NCI-H510A treated with DMSO at 0.1 percent for 48 hours (cell line): ENCODE measurements at regions not wholly inside any gene's neighbourhood (a gene's known extent, or its start where the extent isn't known, plus 50 kb on each side); places are given as distances from the start of the nearest gene placed in this dataset.
"Not testable (repeated sequence)": the region's sequence is repeated elsewhere in the genome, so short reads cannot be mapped to it uniquely, and the experiment has no call there.

Source experiments
- DNase-seq: peaks from one replicate; lab custom pipeline; 2025; lab: John Stamatoyannopoulos, UW

DNA sequence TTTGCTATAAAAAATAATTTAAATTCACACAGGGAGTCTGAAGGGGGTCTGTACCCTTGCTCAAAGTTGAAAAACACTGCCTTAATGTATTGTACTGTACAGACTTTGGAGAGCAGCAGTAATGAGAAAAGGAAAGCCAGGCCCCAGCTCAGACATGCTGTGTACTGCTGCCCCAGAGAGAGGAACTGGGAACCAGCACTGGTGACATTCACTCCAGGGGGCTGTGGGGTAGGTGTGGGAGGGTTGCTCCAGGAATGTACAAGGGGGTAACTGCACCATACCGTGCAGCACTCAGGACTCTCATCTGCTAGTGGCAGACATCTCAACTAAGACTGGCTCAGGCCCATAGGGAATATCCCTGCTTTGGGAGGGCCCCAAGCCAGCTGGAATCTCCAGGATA lies 146.0 kb upstream of the RMP24 start:
- DNase-seq, result no peak

- DNase-seq, result peak; percentile 60
These were observed 145.1 kb upstream of the RMP24 start for GRCh38 chr18:35827275-35827902.

DNA sequence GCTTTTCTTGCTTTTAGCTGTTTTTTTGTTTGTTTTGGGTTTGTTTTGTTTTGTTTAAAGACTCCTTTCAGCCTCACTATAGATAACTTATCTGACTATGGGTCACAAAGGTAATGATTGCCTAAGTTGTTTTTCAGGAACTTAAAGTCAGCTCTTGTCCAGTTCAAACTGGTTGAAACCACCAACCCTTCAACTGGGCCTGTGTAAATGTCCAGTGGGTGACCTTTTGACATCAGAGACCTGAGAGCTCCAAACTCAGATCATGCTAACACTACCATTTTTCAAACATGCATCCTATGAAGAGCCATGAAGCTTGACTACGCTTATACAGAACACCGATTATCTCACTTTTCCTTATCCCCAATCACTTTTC lies 144.6 kb upstream of the RMP24 start:
- DNase-seq, result no peak

GRCh38 chr18:35828591-35828990 lies 143.9 kb upstream of the RMP24 start:
- DNase-seq, result no peak

GRCh38 chr18:35835366-35835765 lies 137.1 kb upstream of the RMP24 start:
- DNase-seq, result no peak

DNA sequence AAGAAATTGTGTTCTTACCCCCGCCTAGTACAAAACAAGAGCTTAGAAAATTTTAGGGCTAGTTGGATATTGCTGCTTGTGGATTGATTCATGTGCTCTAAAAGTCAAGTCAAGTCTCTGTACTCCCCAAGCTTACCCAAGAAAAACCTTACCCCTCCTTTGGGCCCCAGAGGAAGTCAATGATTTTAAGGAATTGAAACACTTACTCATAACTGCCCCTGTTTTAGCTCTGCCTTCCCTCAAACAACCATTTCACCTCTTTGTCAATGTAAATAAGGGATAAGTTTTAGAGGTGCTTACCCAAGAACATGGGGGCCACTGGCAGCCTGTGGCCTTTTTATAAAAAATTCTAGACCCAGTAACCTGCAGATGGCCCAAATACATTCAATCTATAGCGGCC lies 136.6 kb upstream of the RMP24 start:
- no peak for DNase-seq

GRCh38 chr18:35836932-35837331 lies 135.5 kb upstream of the RMP24 start:
- DNase-seq, result no peak

DNA sequence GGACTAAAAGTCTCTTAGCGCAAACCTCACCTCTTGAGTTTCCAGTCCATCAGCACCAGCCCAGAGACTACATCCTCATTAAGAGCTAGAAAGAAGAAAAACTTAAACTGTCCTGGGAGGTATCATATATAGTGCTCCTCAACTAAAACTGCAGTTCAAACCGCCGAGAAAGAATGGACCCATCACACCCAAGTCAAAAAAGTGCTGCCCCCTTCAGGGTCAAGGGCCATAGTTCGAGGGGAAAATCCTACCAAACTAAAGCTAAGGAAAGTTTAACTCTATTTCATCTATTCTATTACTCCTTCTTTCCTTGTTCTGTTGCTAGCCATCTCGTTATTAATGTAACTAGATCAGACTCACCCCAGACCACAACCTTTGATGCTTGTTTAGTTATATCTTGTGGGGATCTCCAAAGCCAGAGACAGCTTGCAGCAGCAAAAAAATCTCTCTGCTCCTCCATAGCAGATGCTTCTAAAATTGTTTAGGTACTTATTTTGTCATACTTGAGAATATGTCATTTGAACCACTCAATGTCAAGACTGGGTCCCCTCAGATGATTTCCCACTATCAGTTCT lies 134.5 kb upstream of the RMP24 start:
- no peak for DNase-seq

DNA sequence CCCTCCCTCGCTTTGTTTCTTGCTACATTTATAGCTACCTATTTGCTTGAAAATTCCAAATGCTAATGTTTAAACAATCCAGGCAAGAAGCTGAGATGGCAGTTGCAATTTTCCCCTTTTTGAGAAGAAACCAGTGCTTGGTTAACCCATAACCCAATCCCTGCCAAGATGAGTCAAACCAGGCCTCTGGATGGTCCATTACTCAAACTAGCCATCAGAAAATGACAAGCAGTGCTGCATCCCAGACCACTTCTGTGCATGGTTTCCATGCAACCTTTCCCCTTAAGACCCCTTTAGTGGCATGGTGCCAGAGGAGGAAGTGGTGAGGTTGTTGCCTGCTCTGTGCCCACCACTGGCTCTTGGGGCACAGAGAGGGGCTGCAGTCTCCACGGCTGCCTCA lies 131.2 kb upstream of the RMP24 start:
- no peak for DNase-seq

GRCh38 chr18:35842536-35842935 lies 129.9 kb upstream of the RMP24 start:
- DNase-seq, result no peak

- DNase-seq, result not testable (repeated sequence)
These were observed 124.2 kb upstream of the RMP24 start for GRCh38 chr18:35848321-35848720.

- peak; percentile 66 for DNase-seq
These were observed 123.2 kb upstream of the RMP24 start for GRCh38 chr18:35849241-35849640.

DNA sequence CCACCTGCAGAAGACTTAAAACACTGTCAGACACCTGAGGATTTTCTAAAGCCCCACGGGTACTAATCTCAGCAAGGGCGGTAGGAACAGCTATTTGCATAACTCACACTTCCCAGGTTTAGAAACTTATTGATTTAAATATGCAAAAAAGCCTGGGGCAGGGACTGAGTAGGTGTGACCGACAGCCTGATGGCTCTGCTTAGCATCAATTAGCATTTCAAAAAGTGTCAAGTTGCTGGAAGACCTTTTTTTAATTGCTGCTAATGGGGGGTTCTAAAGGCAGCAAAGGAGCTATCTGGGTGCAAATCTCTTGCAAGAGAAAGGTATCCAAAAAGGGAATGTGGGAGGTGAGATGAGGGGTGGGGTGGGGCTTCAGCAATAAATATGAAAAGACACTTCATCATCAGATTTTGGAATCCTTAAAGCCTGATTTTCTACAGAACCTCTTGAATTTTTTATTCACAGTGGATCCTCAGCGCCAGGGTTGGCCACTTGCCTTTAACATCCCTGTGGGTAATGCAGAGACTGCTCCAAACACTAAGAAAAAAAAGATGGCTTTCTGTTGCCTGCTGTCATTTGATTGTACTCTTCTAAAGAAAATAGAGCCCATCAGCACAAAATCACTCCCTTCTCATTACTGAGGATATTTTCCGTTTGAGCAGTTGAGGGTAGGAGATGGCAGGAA lies 121.1 kb upstream of the RMP24 start:
- no peak for DNase-seq

GRCh38 chr18:35852786-35853185 lies 119.7 kb upstream of the RMP24 start:
- DNase-seq, result no peak

DNA sequence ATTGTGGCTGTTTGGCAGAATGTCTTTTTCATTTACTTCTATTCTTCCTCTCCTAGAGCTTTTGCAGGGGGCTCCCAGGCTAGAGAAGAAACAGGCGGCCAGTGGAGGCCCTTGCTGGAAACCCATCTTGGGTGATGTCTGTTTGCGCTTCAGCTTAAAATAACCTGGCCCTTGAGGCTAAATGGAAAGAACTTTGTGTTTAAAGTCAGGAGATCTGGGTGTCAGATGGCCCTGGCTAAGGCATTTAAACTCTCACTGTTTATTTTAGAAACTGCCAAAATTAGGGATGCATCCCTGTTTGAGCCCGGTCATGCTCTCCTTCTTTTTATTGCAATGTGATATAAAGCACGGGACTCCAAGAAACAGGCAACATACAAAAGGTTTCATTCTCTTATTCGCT lies 118.4 kb upstream of the RMP24 start:
- DNase-seq, result no peak

DNA sequence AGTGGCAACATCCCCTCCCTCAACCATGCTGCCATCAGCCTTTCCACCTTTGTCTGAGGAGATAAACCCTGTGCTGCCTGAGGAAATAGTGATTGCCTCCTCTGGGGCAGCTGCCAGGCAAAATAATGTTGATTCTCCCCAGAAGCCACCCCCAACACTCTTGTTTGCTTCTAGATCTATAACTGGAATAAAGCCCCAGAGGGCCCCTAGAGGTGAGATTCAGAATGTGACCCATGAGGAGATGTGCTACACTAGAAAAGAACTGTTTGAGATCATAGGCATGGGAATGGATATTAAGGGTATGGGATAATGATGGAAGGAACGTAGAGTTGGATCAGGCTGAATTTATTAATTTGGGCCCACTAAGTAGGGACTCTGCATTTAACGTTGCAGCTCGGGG lies 116.3 kb upstream of the RMP24 start:
- DNase-seq, result no peak

DNA sequence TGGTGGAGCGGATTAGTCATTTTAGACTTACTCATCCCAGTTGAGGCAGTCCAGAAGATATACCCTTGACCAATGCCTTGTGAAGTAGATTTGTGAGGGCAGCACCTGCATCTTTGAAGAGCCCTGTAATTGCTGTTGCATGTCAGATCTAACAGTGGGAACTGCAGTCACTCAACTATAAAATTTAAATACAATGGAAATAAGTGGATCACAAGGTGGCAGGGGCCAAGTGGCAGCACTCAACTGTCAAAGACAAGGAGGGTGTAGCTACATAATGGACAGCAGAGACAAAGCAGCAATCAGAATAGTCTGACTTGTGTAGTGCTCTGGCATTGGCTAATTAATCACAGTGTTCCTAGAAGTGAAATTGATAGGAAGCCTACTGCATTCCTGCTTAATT lies 115.8 kb upstream of the RMP24 start:
- DNase-seq, result not testable (repeated sequence)

DNA sequence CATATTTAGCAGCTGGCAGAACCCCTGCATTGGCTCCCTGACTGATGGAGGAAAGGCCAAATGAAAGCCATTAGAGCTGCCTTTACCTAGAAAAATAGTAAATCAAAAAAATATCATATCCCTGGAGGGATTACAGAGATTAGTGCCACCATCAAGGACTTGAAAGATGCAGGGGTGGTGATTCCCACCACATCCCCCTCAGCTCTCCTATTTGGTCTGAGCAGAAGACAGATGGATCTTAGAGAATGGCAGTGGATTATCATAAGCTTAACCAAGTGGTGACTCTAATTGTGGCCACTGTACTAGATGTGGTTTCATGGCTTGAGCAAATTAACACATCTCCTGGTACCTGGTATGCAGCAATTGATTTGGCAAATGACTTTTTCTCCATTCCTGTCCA lies 114.9 kb upstream of the RMP24 start:
- not testable (repeated sequence) for DNase-seq

DNA sequence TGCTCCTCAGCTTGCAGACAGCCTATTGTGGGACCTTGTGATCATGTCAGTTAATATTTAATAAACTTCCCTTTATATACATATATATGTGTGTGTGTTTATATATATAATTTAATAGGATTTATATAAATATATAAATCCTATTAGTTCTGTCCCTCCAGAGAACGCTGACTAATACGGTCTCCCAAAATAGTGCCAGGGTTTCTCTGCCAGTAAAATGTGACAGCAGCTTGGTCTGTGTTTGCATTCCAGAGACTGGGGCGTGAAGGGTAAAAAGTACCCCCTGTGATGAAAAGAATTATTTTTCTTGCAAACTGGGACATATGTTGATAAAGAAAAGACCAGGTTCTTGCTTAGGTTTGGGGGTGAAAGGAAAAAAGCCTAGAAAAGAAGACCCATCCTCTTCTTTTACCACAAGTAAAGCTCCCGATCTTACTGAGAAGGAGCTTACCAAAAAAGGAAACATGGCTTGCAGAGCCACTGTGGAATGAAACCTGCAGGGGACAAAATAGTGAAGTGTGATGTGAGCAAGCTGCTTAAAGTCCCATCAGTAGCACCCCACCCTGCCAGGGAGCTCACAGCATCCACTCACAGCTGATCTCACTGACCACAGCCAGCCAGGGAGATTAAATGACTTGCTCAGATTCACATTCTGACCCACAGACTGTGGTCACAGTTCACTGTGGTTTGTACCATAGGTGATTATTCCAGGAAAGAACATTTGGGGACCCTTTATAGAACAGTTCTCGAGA lies 110.9 kb upstream of the RMP24 start:
- DNase-seq, result no peak

- DNase-seq, result no peak
These were observed 110.3 kb upstream of the RMP24 start for GRCh38 chr18:35862119-35862640.

GRCh38 chr18:35864916-35865315 lies 107.6 kb upstream of the RMP24 start:
- DNase-seq, result no peak

GRCh38 chr18:35868915-35869314 lies 103.6 kb upstream of the RMP24 start:
- no peak for DNase-seq

- DNase-seq, result no peak
These were observed 101.1 kb upstream of the RMP24 start for GRCh38 chr18:35871337-35871736.
